ENCODE measurements at regions not wholly inside any gene's neighbourhood (a gene's known extent, or its start where the extent isn't known, plus 50 kb on each side); places are given as distances from the start of the nearest gene placed in this dataset.

DNA sequence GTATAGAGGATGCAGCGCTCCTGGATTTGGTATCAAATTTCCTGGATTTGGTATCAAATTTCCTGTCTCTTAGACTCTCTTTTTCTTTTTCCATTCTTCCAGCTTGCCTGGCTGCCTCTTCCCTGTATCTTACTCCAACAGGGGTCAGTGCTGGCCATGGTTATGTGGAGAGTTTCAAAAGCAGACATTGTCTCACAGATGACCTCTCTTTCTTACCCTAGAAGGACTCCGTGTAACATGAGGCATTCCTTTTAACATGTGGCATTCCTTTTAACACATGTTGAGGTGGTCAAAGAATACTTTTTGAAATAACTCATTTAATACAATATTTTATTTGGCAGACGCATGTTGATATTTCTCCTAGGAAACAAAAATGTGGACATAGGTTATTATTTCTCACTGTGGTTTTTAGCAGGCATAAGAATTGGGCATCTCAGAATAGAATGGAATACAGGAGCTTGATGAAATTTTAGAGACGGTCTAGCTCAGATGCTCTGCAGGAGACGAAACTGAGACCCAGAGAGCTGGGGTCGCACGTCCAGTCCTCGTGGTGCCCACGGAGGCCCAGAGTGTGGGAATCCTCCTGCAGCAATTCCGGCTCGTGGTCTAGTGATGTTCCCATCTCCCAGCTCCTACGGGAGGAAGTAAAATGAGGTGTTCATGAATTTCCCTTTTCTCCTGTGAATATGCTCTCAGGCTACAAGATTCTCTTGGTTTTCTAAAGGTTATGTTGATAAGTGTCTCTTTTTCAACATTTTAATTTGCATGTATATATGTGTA, 59.6 kb upstream of the PITRM1 start:
- H3K27ac ChIP-seq: no peak overlapping the region
- H3K4me3 ChIP-seq: no peak overlapping the region
- peaks cover 13% of the 10 kb centered on the region; the same call in 1 of the 2 replicates for H3K4me1 ChIP-seq
- H3K27me3 ChIP-seq: no peaks in the 10 kb centered on the region
- DNase-seq: no peak
- H3K9me3 ChIP-seq (replicated peaks): no peaks in the 10 kb centered on the region
- no peaks in the 10 kb centered on the region for H3K36me3 ChIP-seq

DNA sequence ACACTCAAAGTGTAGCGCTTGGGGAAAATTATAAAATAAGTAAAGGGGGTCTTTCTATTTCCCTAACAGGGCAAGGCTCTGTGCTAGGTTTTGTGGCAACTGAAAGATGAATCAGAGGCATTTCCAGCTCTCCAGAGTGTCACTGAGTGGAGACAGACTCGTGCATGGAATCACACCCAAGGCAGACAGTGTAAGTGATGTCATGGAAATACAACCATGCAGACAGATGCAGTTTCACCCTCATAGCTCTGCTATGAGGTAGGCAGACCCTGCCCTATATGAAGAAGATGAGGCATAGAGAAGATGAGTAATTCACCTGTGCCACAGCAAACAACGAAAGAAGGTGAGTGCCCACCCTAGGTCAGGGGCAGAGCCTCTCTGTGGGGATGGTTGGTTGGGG, 57.2 kb upstream of the PITRM1 start:
- no peak for DNase-seq

DNA sequence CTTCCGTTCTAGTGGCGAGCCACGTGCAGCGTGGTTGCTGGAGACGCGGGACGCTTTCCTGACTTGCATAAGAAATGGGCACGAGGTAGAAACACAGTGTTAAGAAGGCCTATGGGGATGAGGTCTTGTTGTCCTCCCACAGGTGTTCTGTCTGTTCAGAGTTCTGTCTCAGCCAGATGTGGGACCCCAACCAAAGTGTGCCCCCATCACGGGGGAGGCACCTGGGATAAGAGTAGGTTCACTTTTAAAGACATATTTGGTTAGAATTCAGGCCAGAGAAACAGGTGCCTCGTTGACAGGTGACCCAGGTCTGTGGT, 56.0 kb upstream of the PITRM1 start:
- H3K4me1 ChIP-seq: peaks cover 11% of the 10 kb centered on the region; the same call in 1 of the 2 replicates
- no peak for DNase-seq
- H3K27me3 ChIP-seq: no peaks in the 10 kb centered on the region
- H3K27ac ChIP-seq: no peak overlapping the region
- no peak overlapping the region for H3K4me3 ChIP-seq
- no peaks in the 10 kb centered on the region for H3K9me3 ChIP-seq (replicated peaks)
- H3K36me3 ChIP-seq: no peaks in the 10 kb centered on the region

More for the DNA sequence above, 57.2 kb upstream of the PITRM1 start:
- peaks cover 11% of the 10 kb centered on the region; the same call in 1 of the 2 replicates for H3K4me1 ChIP-seq
- no peaks in the 10 kb centered on the region for H3K36me3 ChIP-seq
- no peak overlapping the region for H3K4me3 ChIP-seq
- H3K9me3 ChIP-seq (replicated peaks): no peaks in the 10 kb centered on the region
- H3K27ac ChIP-seq: no peak overlapping the region
- H3K27me3 ChIP-seq: no peaks in the 10 kb centered on the region

DNA sequence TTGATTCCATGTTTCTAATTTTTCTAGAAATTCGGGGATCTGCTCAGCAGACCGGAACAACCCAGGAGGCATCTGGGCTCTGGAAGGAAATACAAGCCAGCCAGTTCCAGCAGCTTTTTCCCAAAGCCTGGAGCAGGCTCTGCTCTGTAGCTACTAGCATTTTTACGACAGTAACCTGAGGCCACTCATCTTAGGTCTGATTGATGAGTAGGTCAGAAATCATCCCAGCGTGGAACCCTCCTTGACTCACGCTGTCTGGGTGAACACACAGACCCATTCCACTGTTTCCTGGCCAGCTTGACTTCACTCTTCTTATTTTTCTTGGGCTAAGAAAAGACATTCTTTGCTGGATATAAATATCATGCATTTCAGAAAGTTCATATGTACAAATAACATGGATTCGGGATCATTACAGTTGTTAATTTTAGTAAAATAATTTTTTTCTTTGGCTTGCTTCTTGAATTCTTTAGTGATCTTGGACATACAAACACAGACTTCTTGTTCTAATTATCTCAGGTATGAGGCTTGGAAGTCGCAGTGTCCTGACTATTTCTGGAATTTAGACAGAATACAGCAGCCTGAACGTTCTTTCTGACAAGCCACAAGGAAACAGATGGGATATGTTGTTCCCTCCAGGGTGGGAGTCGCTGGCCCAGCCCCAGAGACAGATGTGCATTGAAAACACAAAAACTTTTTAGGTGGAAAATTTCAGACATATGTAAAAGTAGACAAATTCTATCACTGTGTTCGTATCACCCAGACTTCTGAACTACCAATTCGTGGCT, 54.6 kb upstream of the PITRM1 start:
- no peaks in the 10 kb centered on the region for H3K36me3 ChIP-seq
- no peak overlapping the region for H3K27ac ChIP-seq
- DNase-seq: no peak
- no peaks in the 10 kb centered on the region for H3K9me3 ChIP-seq (replicated peaks)
- H3K4me1 ChIP-seq: peaks cover 11% of the 10 kb centered on the region; the same call in 1 of the 2 replicates
- H3K27me3 ChIP-seq: no peaks in the 10 kb centered on the region
- H3K4me3 ChIP-seq: no peak overlapping the region

DNA sequence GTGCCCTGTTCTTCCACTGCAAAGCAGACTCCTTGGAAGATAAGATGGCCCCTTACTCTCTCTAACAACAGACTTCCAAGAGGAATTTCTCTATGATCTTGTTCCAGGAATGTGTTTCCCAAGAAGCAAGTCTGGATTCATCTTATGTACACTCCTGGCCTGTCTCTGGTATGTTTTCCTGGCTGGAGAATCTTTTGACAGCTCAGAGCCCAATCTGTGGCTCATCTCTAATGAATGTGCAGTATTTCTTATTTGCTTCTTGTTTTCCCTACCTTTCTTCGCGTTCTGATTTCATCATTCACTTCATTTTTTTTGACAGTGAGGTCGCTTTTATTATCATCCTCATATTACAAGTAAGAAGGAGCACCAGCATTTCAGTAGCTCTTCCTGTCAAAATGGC, 53.0 kb upstream of the PITRM1 start:
- H3K9me3 ChIP-seq (replicated peaks): no peaks in the 10 kb centered on the region
- H3K27ac ChIP-seq: no peak overlapping the region
- no peaks in the 10 kb centered on the region for H3K36me3 ChIP-seq
- no peak for DNase-seq
- H3K27me3 ChIP-seq: no peaks in the 10 kb centered on the region
- peaks cover 11% of the 10 kb centered on the region; the same call in 1 of the 2 replicates for H3K4me1 ChIP-seq
- H3K4me3 ChIP-seq: no peak overlapping the region

DNA sequence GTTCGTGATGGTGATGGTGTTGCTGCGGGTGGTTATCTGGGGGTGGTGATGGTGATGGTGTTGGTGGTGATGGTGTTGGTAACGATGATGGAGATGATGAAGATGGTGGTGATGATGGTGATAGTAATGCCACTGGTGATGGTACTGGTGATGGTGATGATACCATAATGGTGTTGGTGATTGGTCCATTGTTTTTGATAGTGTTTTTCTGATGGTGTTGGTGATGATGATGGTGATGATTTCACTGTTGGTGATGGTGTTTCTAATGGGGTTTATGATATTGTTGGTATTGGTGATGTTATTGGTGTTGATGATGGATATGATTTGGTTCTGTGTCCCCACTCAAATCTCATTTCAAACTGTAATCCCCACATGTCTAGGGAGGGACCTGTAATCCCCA, 51.7 kb upstream of the PITRM1 start:
- no peak overlapping the region for H3K4me3 ChIP-seq
- peaks cover 11% of the 10 kb centered on the region; the same call in 1 of the 2 replicates for H3K4me1 ChIP-seq
- DNase-seq: no peak
- H3K27ac ChIP-seq: no peak overlapping the region
- H3K9me3 ChIP-seq (replicated peaks): no peaks in the 10 kb centered on the region
- H3K36me3 ChIP-seq: no peaks in the 10 kb centered on the region
- H3K27me3 ChIP-seq: no peaks in the 10 kb centered on the region

DNA sequence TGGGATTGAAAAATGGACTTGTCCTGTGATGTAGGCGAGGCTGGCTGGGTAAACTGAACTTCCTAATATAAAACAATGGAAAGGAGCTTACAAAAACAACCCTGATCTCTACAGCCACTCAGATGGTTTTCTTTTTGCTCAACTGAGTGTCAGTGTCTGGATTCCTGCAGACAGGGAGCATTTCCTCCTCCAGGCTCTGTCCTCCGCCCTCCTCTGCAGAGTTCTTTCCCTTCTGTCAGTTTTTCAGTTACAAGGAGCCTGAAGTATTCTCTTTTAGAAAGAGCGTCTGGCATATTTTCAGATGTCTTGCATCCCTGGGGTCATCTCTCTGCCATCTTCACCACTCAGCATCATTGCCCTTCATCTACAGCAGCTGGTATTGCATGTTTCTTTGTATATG, 50.0 kb upstream of the PITRM1 start:
- Histone ChIP-seq H3K36me3 (no peaks in the 10 kb centered on the region), H3K27ac (no peak overlapping the region)

More for the DNA sequence above, 50.0 kb upstream of the PITRM1 start:
- no peaks in the 10 kb centered on the region for H3K27me3 ChIP-seq
- H3K9me3 ChIP-seq (replicated peaks): no peaks in the 10 kb centered on the region
- no peak overlapping the region for H3K4me3 ChIP-seq
- no peak for DNase-seq
- peaks cover 7% of the 10 kb centered on the region; the same call in 1 of the 2 replicates for H3K4me1 ChIP-seq

Measured in SJCRH30 (cell line).